ENCODE measurements at regions not wholly inside any gene's neighbourhood (a gene's known extent, or its start where the extent isn't known, plus 50 kb on each side); places are given as distances from the start of the nearest gene placed in this dataset.

GRCh38 chrX:148441387-148441786 is 59.0 kb upstream of the AFF2 start:
- Mint-ChIP-seq H3K4me1 (peaks cover 1% of the 10 kb centered on the region), H3K9me3 (no peaks in the 10 kb centered on the region)
- DNase-seq: no peak

GRCh38 chrX:148443216-148443615 is 57.2 kb upstream of the AFF2 start:
- Mint-ChIP-seq H3K36me3 (no peaks in the 10 kb centered on the region), H3K4me3 (no peak overlapping the region), H3K27ac (no peak overlapping the region), H3K9me3 (no peaks in the 10 kb centered on the region), H3K27me3 (no peaks in the 10 kb centered on the region), H3K4me1 (peaks cover 1% of the 10 kb centered on the region)
- DNase-seq: no peak

More at GRCh38 chrX:148441387-148441786, 59.0 kb upstream of the AFF2 start:
- H3K4me3 Mint-ChIP-seq: no peak overlapping the region
- H3K36me3 Mint-ChIP-seq: no peaks in the 10 kb centered on the region
- no peaks in the 10 kb centered on the region for H3K27me3 Mint-ChIP-seq
- no peak overlapping the region for H3K27ac Mint-ChIP-seq

GRCh38 chrX:148448686-148449085 is 51.7 kb upstream of the AFF2 start:
- no peak overlapping the region for H3K4me3 Mint-ChIP-seq
- H3K36me3 Mint-ChIP-seq: no peaks in the 10 kb centered on the region
- no peak for DNase-seq
- no peaks in the 10 kb centered on the region for H3K4me1 Mint-ChIP-seq
- H3K27ac Mint-ChIP-seq: no peak overlapping the region
- H3K9me3 Mint-ChIP-seq: no peaks in the 10 kb centered on the region
- no peaks in the 10 kb centered on the region for H3K27me3 Mint-ChIP-seq

All from activated naive CD8-positive, alpha-beta T cell treated with anti-CD3 and anti-CD28 coated beads for 36 hours (primary cell).